ENCODE measurements at regions not wholly inside any gene's neighbourhood (a gene's known extent, or its start where the extent isn't known, plus 50 kb on each side); places are given as distances from the start of the nearest gene placed in this dataset.

DNA sequence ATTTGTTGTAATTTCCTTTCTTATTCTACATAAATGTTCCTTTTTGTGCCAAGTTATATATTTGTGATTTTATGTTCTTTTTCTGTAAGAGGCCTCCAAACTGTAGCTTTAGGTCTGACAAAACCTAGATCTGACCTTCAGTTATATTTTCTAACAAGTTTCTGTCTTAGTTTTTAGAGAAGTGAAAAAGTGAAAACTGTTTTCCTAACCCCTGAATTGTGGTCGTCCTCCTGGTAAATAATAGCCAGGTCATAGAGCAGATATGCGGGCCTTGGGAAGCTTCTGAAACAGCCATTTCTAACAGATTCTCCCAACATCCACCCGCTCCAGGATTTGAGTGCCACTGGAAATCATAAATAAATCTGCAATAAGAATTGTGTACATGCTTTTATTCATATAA lies 398.4 kb upstream of the CWC22 start:
- TF ChIP-seq SIN3A (IDR thresholded peaks at IDR 0.05; ENCODE audit: borderline replicate concordance, insufficient read depth, low read length) = no peak
- TF ChIP-seq TAF1 (IDR thresholded peaks at IDR 0.05; ENCODE audit: borderline replicate concordance, insufficient read depth, low read length) = no peak
- no peak for TF ChIP-seq POLR2AphosphoS5 (IDR thresholded peaks at IDR 0.05; ENCODE audit: low read depth, low read length)
